Neural crest cell (in vitro differentiated cells): ENCODE measurements at regions not wholly inside any gene's neighbourhood (a gene's known extent, or its start where the extent isn't known, plus 50 kb on each side); places are given as distances from the start of the nearest gene placed in this dataset.

Experiments used
- DNase-seq: peaks from one replicate; pipeline ENCODE4 v3.0.0; 2021; ENCODE audit warnings: low read depth, mixed read lengths, low spot score
- H3K27ac Mint-ChIP-seq: one replicate; pipeline ENCODE4 v1.8.0; 2021; ENCODE audit warnings: mild to moderate bottlenecking, mixed read lengths; ENCODE audit not compliant: unreplicated experiment
- H3K27me3 Mint-ChIP-seq: 2 replicates; pipeline ENCODE4 v1.8.0; 2021; ENCODE audit warnings: low read depth, mild to moderate bottlenecking, mixed read lengths
- H3K36me3 Mint-ChIP-seq: 2 replicates; pipeline ENCODE4 v1.8.0; 2021; ENCODE audit warnings: low read depth, mild to moderate bottlenecking, mixed read lengths
- H3K4me1 Mint-ChIP-seq: 2 replicates; pipeline ENCODE4 v1.8.0; 2021; ENCODE audit warnings: mixed read lengths
- H3K4me3 Mint-ChIP-seq: one replicate; pipeline ENCODE4 v1.8.0; 2021; ENCODE audit warnings: mild to moderate bottlenecking, mixed read lengths
- H3K9me3 Mint-ChIP-seq: 2 replicates; pipeline ENCODE4 v1.8.0; 2021; ENCODE audit warnings: mixed read lengths
- TF ChIP-seq, protein P1 (sequence below): fragments of 200-600 bp; sonication (generic); conservative IDR thresholded peaks from 2 replicates; pipeline ENCODE4 v1.5.0; 2021; ENCODE audit warnings: antibody characterized with exemption, mild to moderate bottlenecking

- Mint-ChIP-seq H3K4me3 (no peak overlapping the region), H3K4me1 (no peaks in the 10 kb centered on the region), H3K36me3 (no peaks in the 10 kb centered on the region), H3K27ac (no peak overlapping the region), H3K9me3 (peaks cover 3% of the 10 kb centered on the region), H3K27me3 (peaks cover 2% of the 10 kb centered on the region)
- DNase-seq, result no peak
- TF ChIP-seq, protein P1, sequence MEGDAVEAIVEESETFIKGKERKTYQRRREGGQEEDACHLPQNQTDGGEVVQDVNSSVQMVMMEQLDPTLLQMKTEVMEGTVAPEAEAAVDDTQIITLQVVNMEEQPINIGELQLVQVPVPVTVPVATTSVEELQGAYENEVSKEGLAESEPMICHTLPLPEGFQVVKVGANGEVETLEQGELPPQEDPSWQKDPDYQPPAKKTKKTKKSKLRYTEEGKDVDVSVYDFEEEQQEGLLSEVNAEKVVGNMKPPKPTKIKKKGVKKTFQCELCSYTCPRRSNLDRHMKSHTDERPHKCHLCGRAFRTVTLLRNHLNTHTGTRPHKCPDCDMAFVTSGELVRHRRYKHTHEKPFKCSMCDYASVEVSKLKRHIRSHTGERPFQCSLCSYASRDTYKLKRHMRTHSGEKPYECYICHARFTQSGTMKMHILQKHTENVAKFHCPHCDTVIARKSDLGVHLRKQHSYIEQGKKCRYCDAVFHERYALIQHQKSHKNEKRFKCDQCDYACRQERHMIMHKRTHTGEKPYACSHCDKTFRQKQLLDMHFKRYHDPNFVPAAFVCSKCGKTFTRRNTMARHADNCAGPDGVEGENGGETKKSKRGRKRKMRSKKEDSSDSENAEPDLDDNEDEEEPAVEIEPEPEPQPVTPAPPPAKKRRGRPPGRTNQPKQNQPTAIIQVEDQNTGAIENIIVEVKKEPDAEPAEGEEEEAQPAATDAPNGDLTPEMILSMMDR, result no peak
These were observed 220.0 kb downstream of the METTL4 start for GRCh38 chr18:2351126-2351850.

DNA sequence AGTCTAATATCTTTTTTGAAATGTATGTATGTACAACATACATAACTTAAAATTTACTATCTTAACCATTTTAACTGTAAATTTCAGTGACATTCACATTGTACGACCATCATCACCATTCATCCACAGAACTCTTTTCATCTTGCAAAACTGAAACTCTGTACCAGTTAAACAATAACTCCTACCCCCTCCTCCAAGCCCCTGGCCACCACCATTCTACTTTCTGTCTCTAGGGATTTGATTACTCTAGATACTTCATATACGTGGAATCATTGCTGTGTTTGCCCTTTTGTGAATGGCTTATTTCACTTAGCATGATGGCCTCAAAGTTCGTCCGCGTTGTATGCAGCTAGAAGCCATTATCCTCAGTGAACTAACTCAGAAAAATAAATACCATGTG, 217.0 kb downstream of the METTL4 start:
- no peaks in the 10 kb centered on the region for H3K4me1 Mint-ChIP-seq
- no peak overlapping the region for H3K27ac Mint-ChIP-seq
- peaks cover 2% of the 10 kb centered on the region for H3K27me3 Mint-ChIP-seq
- TF ChIP-seq, protein P1, result no peak
- H3K4me3 Mint-ChIP-seq, result no peak overlapping the region
- no peaks in the 10 kb centered on the region for H3K9me3 Mint-ChIP-seq
- no peak for DNase-seq
- H3K36me3 Mint-ChIP-seq, result no peaks in the 10 kb centered on the region

DNA sequence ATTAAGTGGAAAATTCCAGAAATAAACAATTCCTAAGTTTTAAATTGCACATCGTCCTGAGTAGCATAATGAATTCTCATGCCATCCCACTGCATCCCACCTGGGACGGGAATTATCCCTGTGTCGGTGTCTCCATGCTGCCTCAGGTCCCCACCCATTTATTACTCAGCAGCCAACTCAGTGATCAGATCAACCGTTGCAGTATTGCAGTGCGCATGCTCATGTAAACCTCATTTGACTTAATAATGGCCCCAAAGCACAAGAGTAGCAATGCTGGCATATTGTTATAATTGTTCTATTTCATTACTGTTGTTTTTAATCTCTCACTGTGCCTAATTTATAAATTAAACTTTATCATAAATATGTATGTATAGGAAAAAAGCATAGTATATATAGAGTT, 214.4 kb downstream of the METTL4 start:
- no peak for DNase-seq
- H3K27ac Mint-ChIP-seq, result no peak overlapping the region
- H3K36me3 Mint-ChIP-seq, result no peaks in the 10 kb centered on the region
- H3K27me3 Mint-ChIP-seq, result no peaks in the 10 kb centered on the region
- no peak overlapping the region for H3K4me3 Mint-ChIP-seq
- H3K4me1 Mint-ChIP-seq, result no peaks in the 10 kb centered on the region
- TF ChIP-seq, protein P1, result no peak
- H3K9me3 Mint-ChIP-seq, result no peaks in the 10 kb centered on the region

DNA sequence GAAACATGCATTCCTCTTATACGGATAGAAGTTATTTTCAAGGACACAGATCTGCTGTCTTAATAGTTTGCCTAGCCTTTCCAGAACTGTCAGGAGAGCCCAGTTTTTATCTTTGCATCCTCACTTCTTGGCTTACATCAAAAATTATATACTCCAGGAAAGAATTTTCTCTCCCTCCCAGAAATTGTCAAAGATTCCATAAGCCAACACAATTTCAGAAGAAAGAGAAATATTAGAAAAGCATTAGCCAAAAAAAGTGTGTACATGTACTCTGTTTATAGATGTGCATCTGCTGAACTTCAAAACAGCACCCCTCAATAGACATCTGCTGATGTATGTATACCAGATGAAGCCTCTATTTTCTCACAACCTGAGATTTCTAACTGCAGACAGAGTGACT, 210.4 kb downstream of the METTL4 start:
- no peaks in the 10 kb centered on the region for H3K4me1 Mint-ChIP-seq
- H3K27me3 Mint-ChIP-seq, result no peaks in the 10 kb centered on the region
- H3K9me3 Mint-ChIP-seq, result no peaks in the 10 kb centered on the region
- TF ChIP-seq, protein P1, result no peak
- no peak for DNase-seq
- no peak overlapping the region for H3K4me3 Mint-ChIP-seq
- no peak overlapping the region for H3K27ac Mint-ChIP-seq
- H3K36me3 Mint-ChIP-seq, result no peaks in the 10 kb centered on the region

DNA sequence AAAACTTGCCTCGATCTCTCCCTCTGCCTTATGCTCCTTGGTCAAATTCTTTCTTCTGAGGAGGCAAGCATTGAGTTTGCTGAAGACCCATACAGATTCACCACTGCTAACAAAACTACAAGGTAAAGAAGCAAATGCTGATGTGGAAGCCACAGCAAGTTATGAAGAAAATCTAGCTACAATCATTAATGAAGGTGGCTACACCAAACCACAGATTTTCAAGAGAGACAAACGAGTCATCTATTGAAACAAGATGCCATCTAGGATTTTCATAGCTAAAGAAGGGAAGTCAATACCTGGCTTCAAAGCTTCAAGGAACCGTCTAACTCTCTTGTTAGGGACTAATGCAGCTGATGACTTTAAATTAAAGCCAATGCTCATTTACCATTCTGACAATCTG, 203.2 kb downstream of the METTL4 start:
- no peak overlapping the region for H3K4me3 Mint-ChIP-seq
- H3K36me3 Mint-ChIP-seq, result no peaks in the 10 kb centered on the region
- no peak overlapping the region for H3K27ac Mint-ChIP-seq
- no peak for DNase-seq
- H3K9me3 Mint-ChIP-seq, result peaks cover 6% of the 10 kb centered on the region
- TF ChIP-seq, protein P1, result no peak
- H3K4me1 Mint-ChIP-seq, result no peaks in the 10 kb centered on the region
- no peaks in the 10 kb centered on the region for H3K27me3 Mint-ChIP-seq
